ENCODE measurements at regions not wholly inside any gene's neighbourhood (a gene's known extent, or its start where the extent isn't known, plus 50 kb on each side); places are given as distances from the start of the nearest gene placed in this dataset.

DNA sequence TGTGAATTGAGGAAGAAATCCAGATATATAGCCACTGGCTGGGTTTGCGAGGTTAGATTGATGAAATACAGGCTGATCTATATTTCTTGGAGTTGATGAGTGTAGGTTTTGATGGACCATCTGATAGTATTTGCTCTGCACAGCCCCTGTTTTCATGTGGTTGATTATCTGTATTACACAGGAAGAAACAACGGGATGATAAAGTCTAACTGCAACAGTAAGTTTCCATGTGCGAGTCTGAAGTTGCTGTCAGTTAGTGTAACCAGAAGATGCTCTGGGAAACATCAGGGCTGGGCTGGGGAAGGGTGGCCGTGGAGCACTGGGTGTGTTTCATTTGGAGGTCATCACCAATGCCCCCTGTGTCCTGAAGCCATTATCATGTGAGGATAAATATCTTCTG, 148.4 kb upstream of the SFRP2 start:
- Histone ChIP-seq H2AFZ (ENCODE audit: low read depth, low read length, severe bottlenecking) (no peak overlapping the region), H3F3A (ENCODE audit: insufficient read depth) (no peaks in the 10 kb centered on the region), H3K9ac (ENCODE audit: low read length) (no peak overlapping the region), H3K9me3 (ENCODE audit: insufficient read depth, low read length) (no peaks in the 10 kb centered on the region), H3K27me3 (ENCODE audit: low read length) (no peaks in the 10 kb centered on the region), H3K9me2 (replicated peaks; ENCODE audit: insufficient read depth, low read length) (no peaks in the 10 kb centered on the region), H3K4me3 (ENCODE audit: insufficient read depth, low read length, poor library complexity, severe bottlenecking) (no peak overlapping the region), H4K20me1 (ENCODE audit: low read depth, low read length) (no peaks in the 10 kb centered on the region), H3K79me2 (ENCODE audit: insufficient read depth, low read length) (no peaks in the 10 kb centered on the region), H3K4me2 (ENCODE audit: low read depth, low read length, poor library complexity, severe bottlenecking) (no peak overlapping the region), H3K27ac (ENCODE audit: low read depth, low read length) (no peak overlapping the region), H3K36me3 (ENCODE audit: low read length) (no peaks in the 10 kb centered on the region)
- TF ChIP-seq EZH2phosphoT487 (conservative IDR thresholded peaks at IDR 0.05; ENCODE audit: low read length), result no peak
- TF ChIP-seq, protein P1, sequence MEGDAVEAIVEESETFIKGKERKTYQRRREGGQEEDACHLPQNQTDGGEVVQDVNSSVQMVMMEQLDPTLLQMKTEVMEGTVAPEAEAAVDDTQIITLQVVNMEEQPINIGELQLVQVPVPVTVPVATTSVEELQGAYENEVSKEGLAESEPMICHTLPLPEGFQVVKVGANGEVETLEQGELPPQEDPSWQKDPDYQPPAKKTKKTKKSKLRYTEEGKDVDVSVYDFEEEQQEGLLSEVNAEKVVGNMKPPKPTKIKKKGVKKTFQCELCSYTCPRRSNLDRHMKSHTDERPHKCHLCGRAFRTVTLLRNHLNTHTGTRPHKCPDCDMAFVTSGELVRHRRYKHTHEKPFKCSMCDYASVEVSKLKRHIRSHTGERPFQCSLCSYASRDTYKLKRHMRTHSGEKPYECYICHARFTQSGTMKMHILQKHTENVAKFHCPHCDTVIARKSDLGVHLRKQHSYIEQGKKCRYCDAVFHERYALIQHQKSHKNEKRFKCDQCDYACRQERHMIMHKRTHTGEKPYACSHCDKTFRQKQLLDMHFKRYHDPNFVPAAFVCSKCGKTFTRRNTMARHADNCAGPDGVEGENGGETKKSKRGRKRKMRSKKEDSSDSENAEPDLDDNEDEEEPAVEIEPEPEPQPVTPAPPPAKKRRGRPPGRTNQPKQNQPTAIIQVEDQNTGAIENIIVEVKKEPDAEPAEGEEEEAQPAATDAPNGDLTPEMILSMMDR (IDR thresholded peaks at IDR 0.05; ENCODE audit: insufficient read depth, low read length, poor library complexity, severe bottlenecking), result no peak

DNA sequence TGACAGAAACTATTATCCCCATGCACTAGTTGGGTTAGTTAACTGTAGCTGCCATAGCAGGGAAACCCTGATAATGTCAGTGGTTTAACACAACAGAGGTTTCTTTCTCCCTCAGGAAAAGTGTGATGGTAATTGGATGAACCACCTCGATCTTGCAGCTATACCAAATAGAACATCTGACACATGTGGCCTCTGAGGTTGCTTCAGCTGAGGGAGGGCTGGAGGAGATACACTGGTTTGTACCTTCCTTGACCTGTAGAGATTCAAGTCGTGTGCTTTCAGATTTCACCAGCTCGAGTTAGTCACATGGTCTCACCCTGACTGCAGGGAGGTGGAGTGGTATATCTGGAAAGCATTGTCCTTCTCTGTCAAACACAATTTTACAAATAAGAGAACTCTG, 147.2 kb upstream of the SFRP2 start:
- Histone ChIP-seq H3K4me2 (ENCODE audit: low read depth, low read length, poor library complexity, severe bottlenecking) (no peak overlapping the region), H3K9me3 (ENCODE audit: insufficient read depth, low read length) (no peaks in the 10 kb centered on the region), H3K36me3 (ENCODE audit: low read length) (no peaks in the 10 kb centered on the region), H3F3A (ENCODE audit: insufficient read depth) (no peaks in the 10 kb centered on the region), H4K20me1 (ENCODE audit: low read depth, low read length) (no peaks in the 10 kb centered on the region), H3K4me3 (ENCODE audit: insufficient read depth, low read length, poor library complexity, severe bottlenecking) (no peak overlapping the region), H3K9ac (ENCODE audit: low read length) (no peak overlapping the region), H3K27ac (ENCODE audit: low read depth, low read length) (no peak overlapping the region), H2AFZ (ENCODE audit: low read depth, low read length, severe bottlenecking) (no peak overlapping the region), H3K27me3 (ENCODE audit: low read length) (no peaks in the 10 kb centered on the region), H3K79me2 (ENCODE audit: insufficient read depth, low read length) (no peaks in the 10 kb centered on the region), H3K9me2 (replicated peaks; ENCODE audit: insufficient read depth, low read length) (no peaks in the 10 kb centered on the region)
- TF ChIP-seq, protein P1 (IDR thresholded peaks at IDR 0.05; ENCODE audit: insufficient read depth, low read length, poor library complexity, severe bottlenecking), result no peak

DNA sequence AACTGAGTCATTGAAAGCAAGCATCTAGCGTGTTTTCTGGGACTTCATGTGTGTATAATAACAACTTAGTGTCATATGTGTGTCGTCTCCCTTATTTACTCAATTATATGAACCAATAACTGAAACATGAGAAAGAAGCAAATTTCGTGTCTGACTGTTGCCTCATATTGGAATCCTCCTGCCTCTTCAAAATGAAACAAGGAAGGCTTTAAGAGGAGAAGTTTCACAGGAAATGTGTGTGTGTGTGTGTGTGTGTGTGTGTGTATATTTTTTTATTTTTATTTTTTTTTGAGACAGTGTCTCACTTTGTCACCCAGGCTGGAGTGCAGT, 145.8 kb upstream of the SFRP2 start:
- Histone ChIP-seq H3F3A (ENCODE audit: insufficient read depth) (no peaks in the 10 kb centered on the region), H3K79me2 (ENCODE audit: insufficient read depth, low read length) (no peaks in the 10 kb centered on the region), H3K9me2 (replicated peaks; ENCODE audit: insufficient read depth, low read length) (no peaks in the 10 kb centered on the region), H3K27ac (ENCODE audit: low read depth, low read length) (no peak overlapping the region), H3K9me3 (ENCODE audit: insufficient read depth, low read length) (no peaks in the 10 kb centered on the region), H4K20me1 (ENCODE audit: low read depth, low read length) (no peaks in the 10 kb centered on the region), H3K4me3 (ENCODE audit: insufficient read depth, low read length, poor library complexity, severe bottlenecking) (no peak overlapping the region), H2AFZ (ENCODE audit: low read depth, low read length, severe bottlenecking) (no peak overlapping the region), H3K4me2 (ENCODE audit: low read depth, low read length, poor library complexity, severe bottlenecking) (no peak overlapping the region), H3K36me3 (ENCODE audit: low read length) (no peaks in the 10 kb centered on the region), H3K9ac (ENCODE audit: low read length) (no peak overlapping the region), H3K27me3 (ENCODE audit: low read length) (no peaks in the 10 kb centered on the region)
- TF ChIP-seq EZH2phosphoT487 (conservative IDR thresholded peaks at IDR 0.05; ENCODE audit: low read length), result no peak
- TF ChIP-seq, protein P1 (IDR thresholded peaks at IDR 0.05; ENCODE audit: insufficient read depth, low read length, poor library complexity, severe bottlenecking), result no peak
